ENCODE measurements at regions not wholly inside any gene's neighbourhood (a gene's known extent, or its start where the extent isn't known, plus 50 kb on each side); places are given as distances from the start of the nearest gene placed in this dataset.
A peak's percentile ranks its signal among the peaks of the same experiment; 100 is the strongest.

- no peak overlapping the region for H3K27ac Mint-ChIP-seq
- H3K36me3 Mint-ChIP-seq (ENCODE audit: low read depth), result no peaks in the 10 kb centered on the region
- H3K4me3 Mint-ChIP-seq, result no peak overlapping the region
- no peaks in the 10 kb centered on the region for H3K27me3 Mint-ChIP-seq
- peaks cover 3% of the 10 kb centered on the region for H3K9me3 Mint-ChIP-seq
- H3K4me1 Mint-ChIP-seq (ENCODE audit: low read depth), result no peaks in the 10 kb centered on the region
Measured at GRCh38 chr1:82465024-82465423, 664.3 kb downstream of the ADGRL2 start.

DNA sequence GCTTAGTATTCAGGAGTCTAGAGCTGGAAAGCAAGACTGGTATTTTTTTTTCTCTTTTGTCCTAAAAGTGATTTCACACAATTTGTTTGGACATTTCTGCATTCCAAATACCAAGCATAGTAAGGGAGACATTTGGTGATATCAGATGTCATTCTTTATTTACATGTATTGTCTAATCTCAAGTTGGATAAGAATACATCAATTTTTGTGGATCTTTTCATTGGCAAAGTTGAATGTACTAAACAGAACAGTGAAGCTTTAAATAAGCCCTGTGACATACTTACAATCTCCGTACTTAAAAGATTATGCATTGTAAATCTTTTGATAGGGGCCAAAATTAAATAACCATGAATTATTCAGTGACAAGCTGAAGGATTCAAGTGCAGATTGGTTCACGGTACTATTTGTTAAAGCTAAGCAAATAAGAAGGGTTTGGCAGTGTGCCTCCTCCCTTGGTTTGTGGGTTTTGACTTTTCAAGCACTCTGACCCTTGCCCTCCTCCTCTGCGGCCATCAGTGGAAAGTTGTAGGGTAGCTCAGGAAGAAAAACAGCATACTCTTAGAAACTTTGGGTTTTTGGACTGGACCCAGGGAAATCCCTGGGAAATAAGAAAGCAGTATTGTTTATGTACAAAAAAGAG is 663.7 kb downstream of the ADGRL2 start:
- Mint-ChIP-seq H3K4me3 (no peak overlapping the region), H3K36me3 (ENCODE audit: low read depth) (no peaks in the 10 kb centered on the region), H3K27me3 (no peaks in the 10 kb centered on the region), H3K4me1 (ENCODE audit: low read depth) (no peaks in the 10 kb centered on the region), H3K9me3 (peaks cover 3% of the 10 kb centered on the region), H3K27ac (no peak overlapping the region)

- Mint-ChIP-seq H3K36me3 (ENCODE audit: low read depth) (no peaks in the 10 kb centered on the region), H3K9me3 (peaks cover 3% of the 10 kb centered on the region), H3K4me3 (no peak overlapping the region), H3K27me3 (no peaks in the 10 kb centered on the region), H3K4me1 (ENCODE audit: low read depth) (no peaks in the 10 kb centered on the region), H3K27ac (no peak overlapping the region)
Measured at GRCh38 chr1:82463951-82464350, 663.2 kb downstream of the ADGRL2 start.

DNA sequence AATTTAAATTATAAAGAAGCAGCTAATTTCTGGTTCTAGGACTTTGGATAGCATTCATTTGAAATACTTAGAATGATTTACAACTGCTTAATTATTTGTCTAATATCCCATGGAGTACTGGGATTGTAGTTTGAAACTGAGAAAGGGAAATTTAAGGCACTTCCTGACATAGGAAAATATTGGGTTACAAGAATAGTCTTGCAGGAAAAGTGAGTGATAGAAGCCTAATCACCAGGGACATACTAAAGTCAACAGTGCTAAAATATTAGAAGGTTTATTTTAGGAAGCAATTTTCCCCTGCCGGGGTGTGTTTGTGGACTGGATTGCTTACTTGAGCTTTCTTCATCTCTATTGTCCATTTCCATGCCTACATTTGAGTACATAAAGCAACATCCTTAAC is 661.6 kb downstream of the ADGRL2 start:
- Mint-ChIP-seq H3K27me3 (no peaks in the 10 kb centered on the region), H3K4me1 (ENCODE audit: low read depth) (no peaks in the 10 kb centered on the region), H3K27ac (no peak overlapping the region), H3K9me3 (peaks cover 6% of the 10 kb centered on the region), H3K4me3 (no peak overlapping the region), H3K36me3 (ENCODE audit: low read depth) (no peaks in the 10 kb centered on the region)

DNA sequence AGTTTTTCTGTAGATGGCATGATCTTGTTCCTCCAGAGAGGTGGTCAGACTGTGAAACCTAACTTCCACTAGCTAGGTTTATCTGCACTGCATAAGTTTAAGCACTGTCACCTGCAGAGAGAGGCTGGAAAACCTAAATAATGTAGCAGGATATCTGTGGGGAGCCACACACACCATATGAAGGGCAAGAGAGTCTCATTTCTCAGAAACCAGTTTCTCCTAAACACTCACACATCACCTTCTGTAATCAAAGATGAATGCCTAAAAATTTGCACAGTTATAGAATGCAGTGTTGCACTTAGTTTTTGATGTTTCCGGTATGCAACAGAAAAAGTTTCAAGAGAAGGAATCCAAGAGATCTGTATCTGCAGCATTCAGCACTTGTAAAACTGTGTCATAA is 654.6 kb downstream of the ADGRL2 start:
- Mint-ChIP-seq H3K27me3 (no peaks in the 10 kb centered on the region), H3K27ac (no peak overlapping the region), H3K36me3 (ENCODE audit: low read depth) (no peaks in the 10 kb centered on the region), H3K4me3 (no peak overlapping the region), H3K9me3 (peaks cover 32% of the 10 kb centered on the region), H3K4me1 (ENCODE audit: low read depth) (peaks cover 4% of the 10 kb centered on the region)

- H3K4me3 Mint-ChIP-seq, result no peak overlapping the region
- H3K27ac Mint-ChIP-seq, result no peak overlapping the region
- H3K27me3 Mint-ChIP-seq, result no peaks in the 10 kb centered on the region
Measured at GRCh38 chr1:82454431-82454830, 653.7 kb downstream of the ADGRL2 start.

DNA sequence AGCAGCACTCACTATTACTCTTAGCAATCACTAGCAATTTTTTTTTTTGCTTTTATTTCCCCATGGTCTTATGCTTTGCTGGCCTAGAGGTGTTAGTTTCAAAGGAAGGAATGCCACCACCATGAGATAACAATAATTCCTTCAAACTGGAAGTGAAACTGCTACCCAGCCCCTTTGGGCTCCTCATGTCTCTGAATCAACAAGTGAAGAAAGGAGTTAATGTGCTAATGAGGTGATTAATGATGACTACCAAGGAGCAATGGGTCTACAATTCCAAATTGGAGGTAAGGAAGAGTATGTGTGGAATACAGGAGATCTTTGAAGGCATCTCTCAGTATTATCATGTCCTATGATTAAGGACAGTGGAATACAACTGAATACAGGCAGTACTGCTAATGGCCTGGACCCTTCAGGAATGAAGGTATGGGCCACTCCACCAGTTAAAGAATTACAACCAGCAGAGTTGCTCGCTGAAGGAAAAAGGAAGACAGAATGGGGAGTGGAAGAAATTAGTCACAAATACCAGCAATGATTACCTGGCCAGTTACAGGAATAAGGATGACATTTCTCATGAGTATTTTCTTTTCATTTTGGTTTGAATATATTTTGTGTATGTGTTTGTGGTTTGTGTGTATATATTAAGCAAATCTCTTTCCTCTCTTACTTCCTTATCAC is 652.9 kb downstream of the ADGRL2 start:
- H3K27me3 Mint-ChIP-seq, result no peaks in the 10 kb centered on the region
- peaks cover 36% of the 10 kb centered on the region for H3K9me3 Mint-ChIP-seq
- no peaks in the 10 kb centered on the region for H3K36me3 Mint-ChIP-seq (ENCODE audit: low read depth)
- peaks cover 4% of the 10 kb centered on the region for H3K4me1 Mint-ChIP-seq (ENCODE audit: low read depth)
- no peak overlapping the region for H3K4me3 Mint-ChIP-seq
- H3K27ac Mint-ChIP-seq, result peak overlapping the region; percentile 46

More at GRCh38 chr1:82454431-82454830, 653.7 kb downstream of the ADGRL2 start:
- no peaks in the 10 kb centered on the region for H3K36me3 Mint-ChIP-seq (ENCODE audit: low read depth)
- H3K9me3 Mint-ChIP-seq, result peaks cover 36% of the 10 kb centered on the region
- H3K4me1 Mint-ChIP-seq (ENCODE audit: low read depth), result peaks cover 4% of the 10 kb centered on the region

DNA sequence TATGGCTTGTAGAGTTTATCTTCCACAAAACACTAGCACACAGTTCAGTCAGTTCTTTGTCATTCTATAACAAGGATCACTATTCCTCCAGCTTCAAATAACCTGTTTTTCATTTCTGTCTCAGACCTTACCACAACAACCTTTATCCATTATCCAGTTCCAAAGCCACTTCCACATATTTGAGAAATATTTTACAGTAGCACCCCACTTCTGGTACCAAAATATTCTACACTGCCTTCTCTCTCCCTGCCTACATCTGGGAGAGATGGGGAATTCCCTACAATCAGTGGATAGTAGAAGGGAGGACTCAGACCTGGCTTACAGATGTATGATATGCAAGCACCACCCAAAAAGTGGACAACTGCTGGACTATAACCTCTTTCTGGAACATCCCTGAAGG is 651.4 kb downstream of the ADGRL2 start:
- no peak overlapping the region for H3K27ac Mint-ChIP-seq
- peaks cover 38% of the 10 kb centered on the region for H3K9me3 Mint-ChIP-seq
- no peaks in the 10 kb centered on the region for H3K36me3 Mint-ChIP-seq (ENCODE audit: low read depth)
- H3K4me3 Mint-ChIP-seq, result no peak overlapping the region
- peaks cover 10% of the 10 kb centered on the region for H3K4me1 Mint-ChIP-seq (ENCODE audit: low read depth)
- H3K27me3 Mint-ChIP-seq, result no peaks in the 10 kb centered on the region

- H3K27ac Mint-ChIP-seq, result no peak overlapping the region
- peaks cover 40% of the 10 kb centered on the region for H3K9me3 Mint-ChIP-seq
- no peaks in the 10 kb centered on the region for H3K36me3 Mint-ChIP-seq (ENCODE audit: low read depth)
- peaks cover 12% of the 10 kb centered on the region for H3K4me1 Mint-ChIP-seq (ENCODE audit: low read depth)
- H3K27me3 Mint-ChIP-seq, result no peaks in the 10 kb centered on the region
- no peak overlapping the region for H3K4me3 Mint-ChIP-seq
Measured at GRCh38 chr1:82451191-82451590, 650.5 kb downstream of the ADGRL2 start.

DNA sequence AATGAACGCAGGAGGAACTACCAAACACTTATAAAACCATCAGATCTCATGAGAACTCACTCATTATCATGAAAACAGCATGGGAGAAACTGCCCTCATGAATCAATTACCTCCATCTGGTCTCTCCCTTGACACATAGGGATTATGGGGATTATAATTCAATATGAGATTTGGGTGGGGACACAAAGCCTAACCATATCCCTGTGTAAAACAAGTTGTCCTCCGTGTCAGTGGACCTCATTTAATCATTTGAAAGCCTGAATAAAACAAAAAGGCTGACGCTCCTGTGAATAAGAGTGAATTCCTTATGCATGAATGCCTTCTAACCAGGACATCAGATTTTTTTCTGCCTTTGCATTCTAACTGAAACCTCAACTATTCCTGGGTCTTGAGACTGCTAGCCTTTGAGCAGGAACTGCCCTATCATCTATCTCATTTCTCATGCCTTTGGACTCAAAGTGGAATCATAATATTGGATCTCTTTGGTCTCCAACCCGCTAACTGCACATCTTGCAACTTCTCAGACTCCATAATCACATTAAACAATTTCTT is 648.8 kb downstream of the ADGRL2 start:
- no peaks in the 10 kb centered on the region for H3K27me3 Mint-ChIP-seq
- peaks cover 8% of the 10 kb centered on the region for H3K4me1 Mint-ChIP-seq (ENCODE audit: low read depth)
- H3K4me3 Mint-ChIP-seq, result no peak overlapping the region
- no peaks in the 10 kb centered on the region for H3K36me3 Mint-ChIP-seq (ENCODE audit: low read depth)
- H3K9me3 Mint-ChIP-seq, result peaks cover 36% of the 10 kb centered on the region
- H3K27ac Mint-ChIP-seq, result no peak overlapping the region

- Mint-ChIP-seq H3K27me3 (no peaks in the 10 kb centered on the region), H3K9me3 (peaks cover 23% of the 10 kb centered on the region), H3K4me1 (ENCODE audit: low read depth) (peaks cover 8% of the 10 kb centered on the region), H3K4me3 (no peak overlapping the region), H3K27ac (no peak overlapping the region), H3K36me3 (ENCODE audit: low read depth) (no peaks in the 10 kb centered on the region)
Measured at GRCh38 chr1:82446955-82447354, 646.2 kb downstream of the ADGRL2 start.

DNA sequence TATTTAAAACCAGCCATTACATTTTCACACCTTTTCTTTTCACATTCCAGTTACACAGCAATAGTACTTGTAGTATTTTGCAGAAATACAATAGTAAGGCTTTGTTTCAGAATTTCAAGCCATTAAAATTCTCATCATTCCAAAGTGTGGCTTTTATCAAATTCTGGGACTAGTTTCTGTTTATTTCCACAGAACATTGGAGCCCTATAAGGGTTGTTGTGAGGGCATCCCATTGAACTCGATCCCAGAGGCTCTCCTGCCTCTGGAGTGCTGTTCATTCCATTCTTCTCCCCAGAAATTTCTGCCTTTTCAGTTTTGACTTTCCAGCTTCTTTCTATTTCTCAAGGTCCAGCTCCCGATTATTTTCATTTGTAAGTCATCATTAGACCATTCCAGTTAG is 645.5 kb downstream of the ADGRL2 start:
- Mint-ChIP-seq H3K9me3 (peaks cover 16% of the 10 kb centered on the region), H3K4me3 (no peak overlapping the region), H3K4me1 (ENCODE audit: low read depth) (peaks cover 8% of the 10 kb centered on the region), H3K27ac (no peak overlapping the region), H3K36me3 (ENCODE audit: low read depth) (no peaks in the 10 kb centered on the region), H3K27me3 (no peaks in the 10 kb centered on the region)

GRCh38 chr1:82445827-82446226 is 645.1 kb downstream of the ADGRL2 start:
- Mint-ChIP-seq H3K27ac (no peak overlapping the region), H3K4me1 (ENCODE audit: low read depth) (peaks cover 8% of the 10 kb centered on the region), H3K4me3 (no peak overlapping the region), H3K9me3 (peaks cover 12% of the 10 kb centered on the region), H3K36me3 (ENCODE audit: low read depth) (no peaks in the 10 kb centered on the region), H3K27me3 (no peaks in the 10 kb centered on the region)

GRCh38 chr1:82445132-82445531 is 644.4 kb downstream of the ADGRL2 start:
- Mint-ChIP-seq H3K27ac (no peak overlapping the region), H3K4me1 (ENCODE audit: low read depth) (peaks cover 8% of the 10 kb centered on the region), H3K36me3 (ENCODE audit: low read depth) (no peaks in the 10 kb centered on the region), H3K4me3 (no peak overlapping the region), H3K9me3 (peaks cover 11% of the 10 kb centered on the region), H3K27me3 (no peaks in the 10 kb centered on the region)

GRCh38 chr1:82441402-82441801 is 640.7 kb downstream of the ADGRL2 start:
- H3K4me1 Mint-ChIP-seq (ENCODE audit: low read depth), result no peaks in the 10 kb centered on the region
- H3K36me3 Mint-ChIP-seq (ENCODE audit: low read depth), result no peaks in the 10 kb centered on the region
- H3K9me3 Mint-ChIP-seq, result no peaks in the 10 kb centered on the region
- H3K4me3 Mint-ChIP-seq, result no peak overlapping the region
- H3K27ac Mint-ChIP-seq, result no peak overlapping the region
- no peaks in the 10 kb centered on the region for H3K27me3 Mint-ChIP-seq

Measured in stimulated activated naive CD8-positive, alpha-beta T cell treated with anti-CD3 and anti-CD28 coated beads, Interleukin-15, Interleukin-2, amounts not matched to agents 100 ng/mL and 50 ng/mL, for 24 hours (primary cell).